ENCODE measurements at regions not wholly inside any gene's neighbourhood (a gene's known extent, or its start where the extent isn't known, plus 50 kb on each side); places are given as distances from the start of the nearest gene placed in this dataset.

- POLR2A ChIA-PET, result no interaction called here
These were observed 60.0 kb upstream of the PARP11 start for GRCh38 chr12:3933074-3933818.

GRCh38 chr12:3931776-3932175, 58.6 kb upstream of the PARP11 start:
- TF ChIP-seq, protein P1, sequence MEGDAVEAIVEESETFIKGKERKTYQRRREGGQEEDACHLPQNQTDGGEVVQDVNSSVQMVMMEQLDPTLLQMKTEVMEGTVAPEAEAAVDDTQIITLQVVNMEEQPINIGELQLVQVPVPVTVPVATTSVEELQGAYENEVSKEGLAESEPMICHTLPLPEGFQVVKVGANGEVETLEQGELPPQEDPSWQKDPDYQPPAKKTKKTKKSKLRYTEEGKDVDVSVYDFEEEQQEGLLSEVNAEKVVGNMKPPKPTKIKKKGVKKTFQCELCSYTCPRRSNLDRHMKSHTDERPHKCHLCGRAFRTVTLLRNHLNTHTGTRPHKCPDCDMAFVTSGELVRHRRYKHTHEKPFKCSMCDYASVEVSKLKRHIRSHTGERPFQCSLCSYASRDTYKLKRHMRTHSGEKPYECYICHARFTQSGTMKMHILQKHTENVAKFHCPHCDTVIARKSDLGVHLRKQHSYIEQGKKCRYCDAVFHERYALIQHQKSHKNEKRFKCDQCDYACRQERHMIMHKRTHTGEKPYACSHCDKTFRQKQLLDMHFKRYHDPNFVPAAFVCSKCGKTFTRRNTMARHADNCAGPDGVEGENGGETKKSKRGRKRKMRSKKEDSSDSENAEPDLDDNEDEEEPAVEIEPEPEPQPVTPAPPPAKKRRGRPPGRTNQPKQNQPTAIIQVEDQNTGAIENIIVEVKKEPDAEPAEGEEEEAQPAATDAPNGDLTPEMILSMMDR (IDR thresholded peaks at IDR 0.05), result no peak
- Mint-ChIP-seq H3K36me3 (ENCODE audit: low read depth) (no peaks in the 10 kb centered on the region), H3K27ac (no peak overlapping the region), H3K4me1 (peaks cover 5% of the 10 kb centered on the region), H3K27me3 (peaks cover 39% of the 10 kb centered on the region), H3K9me3 (no peaks in the 10 kb centered on the region), H3K4me3 (no peak overlapping the region)
- intact Hi-C loops (cut with micrococcal nuclease), result no loop called here
- no peak for ATAC-seq (ENCODE audit: low read depth)
- ChIA-PET CTCF (no interaction called here), POLR2A (no interaction called here)
- DNase-seq, result no peak

More at GRCh38 chr12:3933074-3933818, 60.0 kb upstream of the PARP11 start:
- Mint-ChIP-seq H3K36me3 (ENCODE audit: low read depth) (no peaks in the 10 kb centered on the region), H3K27ac (no peak overlapping the region), H3K4me1 (peaks cover 5% of the 10 kb centered on the region), H3K9me3 (no peaks in the 10 kb centered on the region), H3K4me3 (no peak overlapping the region), H3K27me3 (peaks cover 35% of the 10 kb centered on the region)
- TF ChIP-seq, protein P1 (IDR thresholded peaks at IDR 0.05), result no peak
- ATAC-seq (ENCODE audit: low read depth), result no peak
- intact Hi-C loops (cut with micrococcal nuclease), result no loop called here
- DNase-seq, result no peak
- CTCF ChIA-PET, result no interaction called here

GRCh38 chr12:3931206-3931605, 58.0 kb upstream of the PARP11 start:
- CTCF ChIA-PET, result no interaction called here
- Mint-ChIP-seq H3K36me3 (ENCODE audit: low read depth) (no peaks in the 10 kb centered on the region), H3K9me3 (no peaks in the 10 kb centered on the region), H3K27ac (no peak overlapping the region), H3K27me3 (peaks cover 39% of the 10 kb centered on the region), H3K4me3 (no peak overlapping the region), H3K4me1 (peaks cover 5% of the 10 kb centered on the region)
- no peak for DNase-seq
- no peak for ATAC-seq (ENCODE audit: low read depth)
- intact Hi-C loops (cut with micrococcal nuclease), result no loop called here
- TF ChIP-seq, protein P1 (IDR thresholded peaks at IDR 0.05), result no peak
- POLR2A ChIA-PET, result no interaction called here

DNA sequence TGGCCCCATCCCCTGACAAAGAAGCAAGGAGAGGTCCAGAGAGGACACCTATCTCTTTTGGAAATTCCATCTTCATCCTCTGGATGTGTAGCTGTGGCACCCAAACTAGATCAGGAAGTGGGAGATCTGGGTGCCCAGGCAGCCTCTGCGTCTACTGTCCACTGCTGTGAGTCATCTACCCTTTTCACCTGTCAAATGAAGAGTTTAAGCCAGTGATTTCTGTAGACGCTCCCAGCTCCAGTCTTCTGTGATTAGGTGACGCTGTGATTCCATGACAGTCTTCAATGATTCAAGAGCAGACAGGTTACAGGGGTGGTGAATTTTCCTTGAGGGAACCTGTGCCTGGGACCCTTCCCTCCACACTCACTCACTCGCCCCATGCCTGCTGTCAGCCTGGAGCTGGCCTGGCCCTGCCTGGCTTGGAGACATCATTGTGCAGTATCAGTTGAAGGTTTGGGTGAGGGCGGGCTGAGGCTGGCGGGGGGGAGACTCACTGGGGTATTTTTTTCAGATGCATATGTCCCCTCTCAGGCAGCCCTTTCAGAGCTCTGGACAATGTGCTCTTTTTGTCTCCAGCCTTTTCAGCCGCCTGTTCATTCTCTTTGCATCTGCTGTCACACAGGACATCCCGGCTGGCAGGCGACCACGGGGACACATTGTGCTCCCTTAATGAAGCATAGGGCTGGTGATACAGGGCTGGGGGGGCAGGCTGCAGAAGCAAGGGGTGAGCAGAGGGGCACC, 56.8 kb upstream of the PARP11 start:
- ChIA-PET CTCF (no interaction called here), POLR2A (no interaction called here)
- no peak overlapping the region for H3K27ac Mint-ChIP-seq
- H3K9me3 Mint-ChIP-seq, result no peaks in the 10 kb centered on the region
- ATAC-seq (ENCODE audit: low read depth) (no peak), DNase-seq (no peak)
- TF ChIP-seq, protein P1 (IDR thresholded peaks at IDR 0.05), result no peak
- H3K4me3 Mint-ChIP-seq, result no peak overlapping the region
- H3K27me3 Mint-ChIP-seq, result peaks cover 41% of the 10 kb centered on the region
- peaks cover 4% of the 10 kb centered on the region for H3K4me1 Mint-ChIP-seq
- intact Hi-C loops (cut with micrococcal nuclease), result no loop called here
- no peaks in the 10 kb centered on the region for H3K36me3 Mint-ChIP-seq (ENCODE audit: low read depth)

GRCh38 chr12:3928538-3929184, 55.5 kb upstream of the PARP11 start:
- DNase-seq (no peak), ATAC-seq (ENCODE audit: low read depth) (no peak)
- Mint-ChIP-seq H3K4me1 (peaks cover 2% of the 10 kb centered on the region), H3K36me3 (ENCODE audit: low read depth) (no peaks in the 10 kb centered on the region), H3K4me3 (no peak overlapping the region), H3K27ac (no peak overlapping the region), H3K27me3 (peaks cover 41% of the 10 kb centered on the region), H3K9me3 (no peaks in the 10 kb centered on the region)
- ChIA-PET CTCF (no interaction called here), POLR2A (no interaction called here)
- TF ChIP-seq, protein P1 (IDR thresholded peaks at IDR 0.05), result no peak
- intact Hi-C loops (cut with micrococcal nuclease), result no loop called here

Data from activated B cell treated with CpG ODN at 0.5 μM for 24 hours (primary cell).